ENCODE measurements at regions not wholly inside any gene's neighbourhood (a gene's known extent, or its start where the extent isn't known, plus 50 kb on each side); places are given as distances from the start of the nearest gene placed in this dataset.
"Not testable (repeated sequence)": the region's sequence is repeated elsewhere in the genome, so short reads cannot be mapped to it uniquely, and the experiment has no call there.

GRCh38 chr2:210861038-210861665 is 304.8 kb downstream of the CPS1 start:
- peaks cover 0 to 4% (median 0%) of the 10 kb centered on the region in 9 donors for H3K4me1 ChIP-seq
- H3K36me3 ChIP-seq, result no peaks in the 10 kb centered on the region
- H3K27ac ChIP-seq, result no peak overlapping the region
- no peak overlapping the region for H3K4me3 ChIP-seq
- no peaks in the 10 kb centered on the region for H3K27me3 ChIP-seq
- DNase-seq (no peak), ATAC-seq (no peak)
- TF ChIP-seq CTCF (IDR thresholded peaks at IDR 0.05), result no peak
- no peaks in the 10 kb centered on the region for H3K9me3 ChIP-seq
- intact Hi-C loops (cut with DNase I), result no loop called here
- 63 to 86% methylated on average over 2 of the region's 2 CpGs for WGBS, 2 donors

- ATAC-seq (no peak), DNase-seq (no peak)
- intact Hi-C loops (cut with DNase I), result no loop called here
- Histone ChIP-seq H3K27me3 (no peaks in the 10 kb centered on the region), H3K36me3 (no peaks in the 10 kb centered on the region), H3K4me1 (peaks cover 0 to 4% (median 0%) of the 10 kb centered on the region in 9 donors), H3K27ac (no peak overlapping the region), H3K9me3 (no peaks in the 10 kb centered on the region), H3K4me3 (no peak overlapping the region)
- WGBS, 2 donors, result 64 to 68% methylated on average over 2 of the region's 2 CpGs
- TF ChIP-seq CTCF (IDR thresholded peaks at IDR 0.05), result no peak
These were observed 306.1 kb downstream of the CPS1 start for GRCh38 chr2:210862283-210863065.

GRCh38 chr2:210863283-210863682 is 306.9 kb downstream of the CPS1 start:
- H3K9me3 ChIP-seq, result no peaks in the 10 kb centered on the region
- TF ChIP-seq CTCF (IDR thresholded peaks at IDR 0.05), result no peak
- peaks cover 0 to 4% (median 0%) of the 10 kb centered on the region in 9 donors for H3K4me1 ChIP-seq
- H3K36me3 ChIP-seq, result no peaks in the 10 kb centered on the region
- intact Hi-C loops (cut with DNase I), result no loop called here
- H3K27me3 ChIP-seq, result no peaks in the 10 kb centered on the region
- 68 to 76% methylated on average over 1 of the region's 1 CpG for WGBS, 2 donors
- ATAC-seq (no peak), DNase-seq (no peak)
- no peak overlapping the region for H3K27ac ChIP-seq
- no peak overlapping the region for H3K4me3 ChIP-seq

- DNase-seq; H3K27me3 ChIP-seq; ATAC-seq; H3K4me1 ChIP-seq; H3K27ac ChIP-seq; intact Hi-C loops (cut with DNase I); H3K9me3 ChIP-seq; H3K36me3 ChIP-seq; H3K4me3 ChIP-seq: not testable (repeated sequence)
- WGBS, 2 donors, result 92 to 94% methylated on average over 3 of the region's 3 CpGs
These were observed 315.2 kb downstream of the CPS1 start for GRCh38 chr2:210871566-210871965.

GRCh38 chr2:210873631-210874030 is 317.2 kb downstream of the CPS1 start:
- ATAC-seq (no peak), DNase-seq (no peak)
- Histone ChIP-seq H3K27me3 (no peaks in the 10 kb centered on the region), H3K4me3 (no peak overlapping the region), H3K9me3 (no peaks in the 10 kb centered on the region), H3K27ac (no peak overlapping the region), H3K36me3 (no peaks in the 10 kb centered on the region), H3K4me1 (no peaks in the 10 kb centered on the region)
- intact Hi-C loops (cut with DNase I), result no loop called here
- WGBS, 2 donors, result 49 to 63% methylated on average over 1 of the region's 1 CpG
- no peak for TF ChIP-seq CTCF (IDR thresholded peaks at IDR 0.05)
